Lung (tissue), 11 donors: ENCODE measurements at regions not wholly inside any gene's neighbourhood (a gene's known extent, or its start where the extent isn't known, plus 50 kb on each side); places are given as distances from the start of the nearest gene placed in this dataset.

Experiments used
- ATAC-seq: fragments of 200-7000 bp; cut with Tn5 transposase; one replicate; pipeline ENCODE4 v1.9.1; 2020; ENCODE audit warnings: moderate number of reproducible peaks; ENCODE audit not compliant: insufficient read depth, low FRiP score
- DNase-seq, 3 donors: peaks; one replicate each; pipeline ENCODE4 v3.0.0-alpha.2; 2013 to 2017
- H3K27ac ChIP-seq, 2 donors: one replicate each; pipeline ENCODE4 v1.5.1; 2013; ENCODE audit warnings: mild to moderate bottlenecking in 2 of 2, moderate library complexity in 2 of 2, control low read depth in 1 of 2, inconsistent platforms in 1 of 2, low read depth in 1 of 2, low read length in 1 of 2
- H3K27me3 ChIP-seq, 3 donors: one replicate each; pipeline ENCODE4 v1.5.1; 2013; ENCODE audit warnings: low read length in 2 of 3; ENCODE audit not compliant: control insufficient read depth in 3 of 3, insufficient read depth in 3 of 3
- H3K36me3 ChIP-seq, 4 donors: one replicate each; pipeline ENCODE4 v1.5.1; 2013; ENCODE audit warnings: low read length in 4 of 4, mild to moderate bottlenecking in 1 of 4, moderate library complexity in 1 of 4; ENCODE audit not compliant: control insufficient read depth in 4 of 4, insufficient read depth in 4 of 4
- H3K4me1 ChIP-seq, 5 donors: one replicate each; pipeline ENCODE4 v1.5.1; 2013; ENCODE audit warnings: low read length in 5 of 5, mild to moderate bottlenecking in 2 of 5, moderate library complexity in 1 of 5; ENCODE audit not compliant: control insufficient read depth in 5 of 5, insufficient read depth in 5 of 5
- H3K4me3 ChIP-seq: one replicate; pipeline ENCODE4 v1.5.1; 2013; ENCODE audit warnings: mild to moderate bottlenecking, control low read depth, moderate library complexity
- H3K9ac ChIP-seq, 2 donors: one replicate each; pipeline ENCODE4 v1.5.1; 2013; ENCODE audit warnings: low read length in 2 of 2, control low read depth in 1 of 2; ENCODE audit not compliant: insufficient read depth in 1 of 2
- H3K9me3 ChIP-seq, 4 donors: one replicate each; pipeline ENCODE4 v1.5.1; 2013; ENCODE audit warnings: low read length in 3 of 4, mild to moderate bottlenecking in 1 of 4, moderate library complexity in 1 of 4; ENCODE audit not compliant: control insufficient read depth in 4 of 4, insufficient read depth in 3 of 4
- CTCF ChIP-seq: IDR thresholded peaks from 2 replicates; pipeline ENCODE4 v1.5.1; 2012; ENCODE audit warnings: mild to moderate bottlenecking; ENCODE audit errors: control extremely low read depth, extremely low read depth
- WGBS, 2 donors: extraction: QIAGEN DNeasy Blood & Tissue Kit; methylation state at CpG; one replicate each; pipeline ENCODE4 v1.1.7; 2013; 5-methylcytosine and 5-hydroxymethylcytosine counted together
- donor health status: control.
- donor health status: control.
- donor health status: Bipolar disorder and iron deficiency.
- donor health status: healthy.
- donor health status: DM: yes; HTN: yes; CAD: no.

GRCh38 chrX:39633293-39633692, 464.5 kb downstream of the BCOR start:
- ATAC-seq (no peak), DNase-seq (no peak)
- Histone ChIP-seq H3K4me1 (no peaks in the 10 kb centered on the region), H3K4me3 (no peak overlapping the region), H3K36me3 (no peaks in the 10 kb centered on the region), H3K27ac (no peak overlapping the region), H3K27me3 (no peaks in the 10 kb centered on the region), H3K9ac (no peak overlapping the region), H3K9me3 (peaks cover 0 to 11% (median 0%) of the 10 kb centered on the region in 4 donors)
- WGBS, 2 donors: 23 to 50% methylated on average over 2 of the region's 2 CpGs
- TF ChIP-seq CTCF: no peak

GRCh38 chrX:39636481-39636880, 461.3 kb downstream of the BCOR start:
- DNase-seq (no peak), ATAC-seq (no peak)
- H3K9me3 ChIP-seq: peaks cover 0 to 10% (median 0%) of the 10 kb centered on the region in 4 donors
- H3K27me3 ChIP-seq: no peaks in the 10 kb centered on the region
- H3K9ac ChIP-seq: no peak overlapping the region
- H3K36me3 ChIP-seq: no peaks in the 10 kb centered on the region
- peaks cover 0 to under 1% (median 0%) of the 10 kb centered on the region in 5 donors for H3K4me1 ChIP-seq
- H3K4me3 ChIP-seq: no peak overlapping the region
- no peak overlapping the region for H3K27ac ChIP-seq
- no peak for TF ChIP-seq CTCF
- WGBS, 2 donors: 77 to 80% methylated on average over 3 of the region's 3 CpGs

- Histone ChIP-seq H3K36me3 (no peaks in the 10 kb centered on the region), H3K27ac (no peak overlapping the region), H3K4me1 (peaks cover 0 to 16% (median 0%) of the 10 kb centered on the region in 5 donors), H3K27me3 (peaks cover 0 to 6% (median 0%) of the 10 kb centered on the region in 3 donors), H3K9me3 (peaks cover 0 to 12% (median 0%) of the 10 kb centered on the region in 4 donors), H3K4me3 (no peak overlapping the region), H3K9ac (no peak overlapping the region)
- no peak for ATAC-seq
- TF ChIP-seq CTCF: no peak
- DNase-seq: no peak
- 72 to 77% methylated on average over 2 of the region's 2 CpGs for WGBS, 2 donors
Measured at GRCh38 chrX:39638526-39638925, 459.2 kb downstream of the BCOR start.

GRCh38 chrX:39639871-39640270, 457.9 kb downstream of the BCOR start:
- peaks cover 0 to 11% (median 0%) of the 10 kb centered on the region in 4 donors for H3K9me3 ChIP-seq
- TF ChIP-seq CTCF: no peak
- H3K9ac ChIP-seq: no peak overlapping the region
- peaks cover 0 to 16% (median 0%) of the 10 kb centered on the region in 5 donors for H3K4me1 ChIP-seq
- H3K27ac ChIP-seq: no peak overlapping the region
- no peak overlapping the region for H3K4me3 ChIP-seq
- 85 to 100% methylated on average over 4 of the region's 4 CpGs for WGBS, 2 donors
- no peak for ATAC-seq
- H3K36me3 ChIP-seq: no peaks in the 10 kb centered on the region
- no peak for DNase-seq
- peaks cover 0 to 6% (median 0%) of the 10 kb centered on the region in 3 donors for H3K27me3 ChIP-seq
